Fibroblast of gingiva (primary cell): ENCODE measurements at regions not wholly inside any gene's neighbourhood (a gene's known extent, or its start where the extent isn't known, plus 50 kb on each side); places are given as distances from the start of the nearest gene placed in this dataset.
"Not testable (repeated sequence)": the region's sequence is repeated elsewhere in the genome, so short reads cannot be mapped to it uniquely, and the experiment has no call there.

Experiments used
- DNase-seq: peaks from one replicate; pipeline ENCODE4 v3.0.0-alpha.2; 2011; ENCODE audit warnings: low read depth

DNA sequence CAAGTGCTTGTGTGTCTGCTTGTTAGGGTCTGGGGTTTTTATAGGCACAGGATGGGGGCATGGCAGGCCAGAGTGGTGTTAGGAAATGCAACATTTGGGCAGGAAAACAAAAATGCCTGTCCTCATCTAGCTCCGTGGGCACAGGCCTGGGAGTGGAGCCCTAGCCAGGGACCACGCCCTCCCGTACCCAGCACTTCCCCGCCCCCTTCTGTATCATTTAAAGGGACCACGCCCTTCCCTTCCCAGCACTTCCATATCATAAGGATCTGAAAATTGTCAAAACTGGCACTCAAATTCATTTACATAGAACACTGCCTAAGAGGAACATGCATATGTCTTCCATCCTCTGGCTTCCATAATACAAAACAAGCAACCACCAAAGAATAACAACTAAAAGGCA is 185.8 kb downstream of the B3GLCT start:
- DNase-seq: no peak

DNA sequence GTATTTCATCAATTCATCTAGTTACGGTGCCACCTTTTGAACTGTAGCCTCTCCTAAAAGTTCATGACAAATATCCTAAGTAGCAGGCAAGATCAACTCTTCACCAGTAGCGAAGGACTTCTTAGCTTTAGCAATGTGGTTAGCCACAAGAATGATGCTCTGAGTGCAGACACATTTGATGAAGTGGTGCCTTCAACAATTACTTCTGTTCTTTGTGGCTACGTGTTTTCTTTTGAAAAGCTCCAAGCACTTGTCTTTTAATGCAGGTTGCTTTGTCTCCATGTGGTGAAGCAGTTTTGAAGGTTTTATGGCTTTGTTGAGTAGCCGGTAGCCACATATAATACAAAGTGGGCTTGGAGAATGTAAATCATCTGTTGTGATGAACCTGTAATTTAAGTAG is 194.7 kb downstream of the B3GLCT start:
- DNase-seq: no peak

DNA sequence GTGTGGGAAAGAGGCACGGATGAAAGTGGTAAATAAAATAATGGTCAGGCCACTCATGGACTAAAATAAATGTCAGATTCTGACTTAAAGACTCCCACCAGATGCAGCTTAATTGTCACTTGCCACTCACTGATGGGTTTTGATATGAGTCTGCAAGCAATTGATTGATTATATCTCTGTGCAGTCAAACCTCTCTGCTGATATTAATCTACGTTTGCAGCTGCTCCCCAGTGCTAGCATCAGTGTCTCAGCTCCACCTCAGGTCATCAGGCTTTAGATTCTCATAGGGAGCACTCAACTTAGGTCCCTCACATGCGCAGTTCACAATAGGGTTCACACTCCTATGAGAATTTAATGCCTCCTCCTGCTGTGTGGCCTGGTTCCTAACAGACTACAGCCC is 195.3 kb downstream of the B3GLCT start:
- DNase-seq: no peak

GRCh38 chr13:31399690-31400089 is 199.9 kb downstream of the B3GLCT start:
- no peak for DNase-seq

DNA sequence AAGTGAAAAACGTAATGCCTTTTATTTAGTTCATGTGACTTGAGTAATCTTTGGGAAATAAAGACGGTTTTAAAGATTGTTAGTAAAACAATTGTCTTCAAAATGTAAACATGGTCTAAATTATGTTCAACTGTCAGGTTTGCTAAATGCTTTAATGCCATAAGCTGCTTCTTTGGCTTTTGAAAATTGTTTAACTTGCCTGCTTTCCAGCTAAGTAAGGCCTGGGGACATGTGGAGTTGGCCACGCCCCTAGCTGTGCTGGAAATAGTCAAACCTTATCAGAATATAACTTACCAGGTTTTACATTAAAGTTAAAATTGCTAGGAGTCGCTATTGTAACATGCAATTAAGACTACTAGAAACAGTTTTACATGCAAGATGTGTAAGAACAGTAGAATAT is 203.9 kb downstream of the B3GLCT start:
- DNase-seq: not testable (repeated sequence)

- no peak for DNase-seq
Measured at GRCh38 chr13:31408927-31409326, 209.2 kb downstream of the B3GLCT start.

DNA sequence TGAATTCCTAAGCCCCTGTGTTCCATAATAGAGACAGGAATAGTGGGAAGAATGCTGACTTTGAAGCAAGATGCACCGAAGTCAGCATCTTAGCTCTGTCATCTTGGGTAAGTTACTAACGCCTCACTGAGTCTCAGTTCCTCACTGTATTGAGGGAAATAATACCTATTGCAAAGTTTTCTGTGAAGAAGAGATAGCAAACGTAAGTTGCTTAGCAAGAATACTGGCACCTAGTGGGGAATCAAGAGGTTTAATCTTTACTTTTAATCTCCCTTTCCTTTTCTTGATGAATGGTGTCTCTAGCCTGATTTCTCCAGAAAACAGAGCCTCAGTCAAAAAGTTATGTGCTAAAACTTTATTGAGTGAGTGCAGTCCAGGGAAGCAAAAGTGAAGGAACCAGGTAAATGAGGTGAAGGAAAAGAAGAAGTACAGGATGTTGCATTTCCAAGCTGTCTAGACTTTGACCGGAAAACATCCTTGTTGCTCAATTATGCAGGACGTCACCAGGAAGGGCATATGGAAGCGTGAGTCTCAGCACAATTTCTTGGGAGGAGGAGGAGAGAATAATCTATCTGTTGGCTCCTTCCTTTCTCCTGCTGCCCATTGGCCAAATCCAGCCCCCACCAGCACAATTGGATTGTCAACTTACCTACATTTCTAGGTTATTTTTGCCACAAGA is 210.0 kb downstream of the B3GLCT start:
- DNase-seq: no peak

DNA sequence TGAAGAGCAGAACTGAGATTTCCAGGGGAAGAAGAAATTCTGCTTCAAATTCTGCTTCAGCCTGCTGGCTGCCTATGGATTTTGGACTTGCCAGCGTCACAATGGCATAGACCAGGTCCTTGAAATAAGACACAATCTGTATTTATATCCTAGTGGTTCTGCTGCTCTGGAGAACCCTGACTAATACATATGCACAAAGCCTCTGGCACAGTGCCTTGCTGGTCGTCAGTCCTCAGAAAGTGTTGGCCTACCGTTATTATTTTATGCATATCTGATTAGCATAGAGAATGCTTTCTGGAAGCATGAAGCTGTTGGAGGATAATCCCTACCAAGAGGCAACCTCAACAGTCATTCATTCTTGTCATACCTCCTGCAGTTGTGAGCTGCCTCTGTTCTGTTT is 213.7 kb downstream of the B3GLCT start:
- DNase-seq: no peak

- no peak for DNase-seq
Measured at GRCh38 chr13:31416066-31416465, 216.3 kb downstream of the B3GLCT start.

- no peak for DNase-seq
Measured at GRCh38 chr13:31418186-31418585, 218.4 kb downstream of the B3GLCT start.

DNA sequence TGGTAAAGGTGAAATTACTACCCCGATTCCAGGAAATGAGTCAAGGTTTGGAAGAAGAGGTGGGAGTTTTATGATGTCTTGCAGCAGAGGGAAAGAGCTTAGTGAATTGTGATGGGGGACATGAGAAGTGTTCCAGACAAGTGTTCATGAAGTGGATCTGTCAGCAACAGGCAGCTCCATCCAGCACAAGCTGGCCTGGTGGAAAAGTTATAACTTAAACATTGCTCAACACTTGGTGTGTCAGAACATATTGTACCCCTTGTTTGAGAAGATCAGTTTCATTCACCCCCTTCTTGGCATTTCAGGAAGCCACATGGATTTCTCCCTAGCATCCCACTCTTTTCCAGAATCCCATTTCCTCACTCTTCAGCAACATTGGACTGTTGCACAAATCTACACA is 222.0 kb downstream of the B3GLCT start:
- DNase-seq: no peak

- peak; percentile 72 for DNase-seq
Measured at GRCh38 chr13:31424130-31424729, 224.5 kb downstream of the B3GLCT start.

GRCh38 chr13:31426395-31426794 is 226.6 kb downstream of the B3GLCT start:
- no peak for DNase-seq

DNA sequence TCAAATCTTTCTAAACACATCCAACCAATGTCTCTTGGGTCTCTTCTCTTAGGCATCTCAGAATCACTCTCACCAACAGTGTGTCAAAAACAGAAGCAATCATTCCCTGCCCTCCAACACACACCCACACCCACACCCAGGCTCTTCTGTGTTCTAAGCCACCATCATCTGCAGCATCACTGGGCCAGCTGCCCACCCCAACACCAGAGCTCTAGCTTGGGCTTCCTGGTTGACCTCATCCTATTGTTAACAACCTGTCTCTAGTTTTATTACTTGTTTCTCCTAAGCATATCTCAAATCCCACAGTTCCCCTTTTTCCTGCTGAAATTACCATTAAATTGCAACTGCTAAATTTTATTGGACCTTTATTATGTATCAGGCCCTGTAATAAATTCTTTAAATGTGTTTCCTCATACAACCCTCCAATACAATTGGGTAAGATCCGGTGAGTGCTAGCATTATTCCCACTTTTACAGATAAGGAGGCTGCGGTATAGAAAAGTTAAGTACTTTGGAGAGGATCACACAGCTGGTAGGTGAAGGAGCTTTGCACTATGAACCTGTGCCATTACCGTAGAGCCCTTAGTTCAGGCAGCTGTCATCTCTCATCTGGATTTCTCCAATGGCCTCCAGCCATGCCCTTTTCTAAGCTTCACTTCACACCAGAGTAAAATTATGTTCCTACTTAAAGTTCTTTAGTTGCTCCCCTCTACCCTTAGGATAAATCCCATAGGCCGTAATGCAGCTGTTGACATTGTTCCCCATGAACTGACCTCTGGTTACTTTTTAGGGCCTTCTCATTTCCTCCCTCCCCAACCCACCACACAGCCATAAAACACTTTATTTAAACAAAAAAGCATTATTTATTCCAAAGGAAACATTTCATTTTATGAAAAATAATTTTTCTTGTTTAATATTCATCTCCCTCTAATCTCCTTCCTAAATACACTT is 227.7 kb downstream of the B3GLCT start:
- DNase-seq: no peak

DNA sequence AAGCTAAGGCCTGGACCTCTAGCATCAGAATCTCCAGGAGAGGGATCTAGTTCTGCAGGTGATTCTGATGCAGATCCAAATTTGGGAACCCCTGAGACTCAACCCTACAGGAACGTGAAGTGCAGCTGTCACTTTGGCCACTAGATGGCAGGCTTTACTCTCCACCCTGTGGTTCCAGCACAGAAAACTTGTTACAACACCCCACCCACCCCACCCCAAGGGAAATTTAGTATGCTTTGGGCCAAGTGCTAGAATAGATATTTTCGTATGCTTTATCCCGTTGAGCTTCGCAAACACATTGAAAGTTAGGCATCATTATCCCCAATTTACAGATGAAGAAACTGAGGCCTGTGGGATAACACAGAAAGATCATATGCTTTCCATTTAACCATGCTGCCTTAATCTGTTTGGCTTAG is 232.0 kb downstream of the B3GLCT start:
- peak; percentile 24 for DNase-seq

DNA sequence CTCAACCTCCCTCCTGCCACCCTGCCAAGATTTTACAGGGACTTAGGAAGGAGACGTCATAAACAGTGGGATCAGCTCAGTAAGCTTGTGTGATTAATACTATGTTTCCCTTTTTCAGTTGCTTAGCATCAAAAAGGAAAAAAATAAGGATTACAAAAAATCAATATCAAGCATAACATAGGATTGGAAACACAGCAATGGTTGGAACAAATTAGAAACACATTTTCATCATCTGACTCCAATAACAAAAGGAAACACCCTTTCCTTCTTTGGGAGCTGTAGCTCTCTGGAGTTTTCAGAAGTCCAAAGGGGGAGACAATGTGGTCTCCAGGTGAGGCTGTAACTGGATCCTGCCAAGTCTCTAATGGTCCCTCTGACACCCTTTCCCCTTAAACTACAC is 233.4 kb downstream of the B3GLCT start:
- DNase-seq: peak; percentile 55

DNA sequence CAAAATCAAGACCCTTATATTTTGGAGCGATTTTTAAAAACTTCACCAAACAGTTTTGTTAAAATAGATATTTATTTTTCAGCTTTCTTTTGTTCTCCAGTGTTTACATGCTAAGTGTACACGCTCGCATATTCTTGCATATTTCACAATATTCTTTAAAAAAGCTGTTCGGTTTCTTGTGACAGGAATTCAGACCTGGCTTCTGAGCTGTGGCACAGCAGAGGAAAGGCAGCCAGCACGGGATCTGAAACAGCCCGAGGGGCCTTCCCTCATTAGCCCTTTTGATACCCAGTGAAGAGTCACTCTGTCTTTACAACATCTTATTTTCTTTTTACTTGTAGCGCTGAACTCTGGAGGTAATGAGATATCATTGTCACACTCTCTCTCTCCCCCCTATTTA is 234.0 kb downstream of the B3GLCT start:
- DNase-seq: peak; percentile 60

DNA sequence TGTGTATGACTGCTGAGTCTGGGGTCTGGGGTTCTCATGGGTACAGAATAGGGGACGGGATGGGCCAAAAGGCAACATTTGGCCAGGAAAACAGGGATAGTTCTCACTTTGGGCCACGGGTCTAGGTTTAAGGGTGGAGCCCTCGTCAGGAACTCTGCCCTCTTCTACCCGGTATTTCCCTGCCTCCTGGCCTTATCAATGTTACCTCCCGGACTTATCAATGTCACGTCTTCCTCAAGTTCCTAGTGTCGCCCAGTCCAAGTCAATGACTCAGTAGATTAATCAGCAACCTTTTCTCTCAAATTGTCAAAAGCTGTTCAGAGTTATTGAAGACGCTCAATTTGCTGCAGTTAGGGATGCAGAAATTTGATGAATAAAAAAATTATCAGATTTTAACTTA is 234.8 kb downstream of the B3GLCT start:
- no peak for DNase-seq

GRCh38 chr13:31435536-31435935 is 235.8 kb downstream of the B3GLCT start:
- DNase-seq: no peak

DNA sequence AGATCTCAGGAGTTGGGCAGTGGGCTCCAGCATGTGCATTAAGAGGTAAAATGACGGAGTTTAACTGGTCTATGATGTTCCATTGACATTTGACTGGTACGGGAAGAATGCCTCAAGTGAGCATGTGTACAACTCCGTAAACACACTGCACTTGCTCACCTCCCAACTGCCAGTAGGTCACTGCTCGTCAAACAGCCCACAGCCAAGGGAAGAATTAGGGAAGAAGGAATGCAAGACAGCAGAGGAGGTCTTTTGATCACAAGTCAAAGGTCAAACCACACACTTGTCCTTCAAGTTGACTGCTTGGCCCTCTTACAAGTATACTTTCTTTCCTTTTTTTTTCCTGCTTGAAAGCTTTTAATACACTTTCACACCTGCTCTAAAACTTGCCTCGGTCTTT is 236.7 kb downstream of the B3GLCT start:
- no peak for DNase-seq

- no peak for DNase-seq
Measured at GRCh38 chr13:31437975-31438374, 238.2 kb downstream of the B3GLCT start.

DNA sequence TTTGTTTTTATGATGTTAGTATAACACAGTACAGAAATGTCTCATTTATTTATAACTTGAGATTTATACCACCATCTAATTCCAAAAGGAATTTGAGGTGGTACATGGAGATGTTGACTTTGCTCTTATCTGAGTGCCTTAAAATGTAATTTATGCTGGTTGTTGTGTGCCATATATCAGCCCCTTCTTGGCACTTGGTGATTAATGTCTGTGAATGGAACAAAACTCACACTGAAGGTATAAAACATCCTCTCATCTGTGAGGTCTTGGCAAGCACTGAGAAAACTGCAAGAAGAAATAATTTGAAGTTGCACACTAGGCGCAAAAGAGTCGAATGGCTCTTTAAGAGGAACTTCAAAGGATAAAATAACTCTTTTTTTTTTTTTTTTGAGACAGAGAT is 240.4 kb downstream of the B3GLCT start:
- no peak for DNase-seq
